Mesendoderm (in vitro differentiated cells): ENCODE measurements at regions not wholly inside any gene's neighbourhood (a gene's known extent, or its start where the extent isn't known, plus 50 kb on each side); places are given as distances from the start of the nearest gene placed in this dataset.
A peak's percentile ranks its signal among the peaks of the same experiment; 100 is the strongest.
"Not testable (repeated sequence)": the region's sequence is repeated elsewhere in the genome, so short reads cannot be mapped to it uniquely, and the experiment has no call there.

Source experiments
- DNase-seq: peaks from one replicate; pipeline ENCODE4 v3.0.0; 2013
- H2AK5ac ChIP-seq: 2 replicates; pipeline ENCODE4 v1.6.1; 2013; ENCODE audit warnings: low read length, inconsistent platforms
- H2BK120ac ChIP-seq: 2 replicates; pipeline ENCODE4 v1.6.1; 2013; ENCODE audit warnings: low read depth, mild to moderate bottlenecking, low read length, moderate library complexity, mixed read lengths
- H2BK15ac ChIP-seq: replicated peaks from 2 replicates; pipeline ENCODE4 v1.6.1; 2013; ENCODE audit warnings: low read depth, mild to moderate bottlenecking, moderate library complexity
- H2BK5ac ChIP-seq: 2 replicates; pipeline ENCODE4 v1.6.1; 2013; ENCODE audit warnings: low read length, inconsistent platforms
- H3K18ac ChIP-seq: 2 replicates; pipeline ENCODE4 v1.6.1; 2013; ENCODE audit warnings: mild to moderate bottlenecking, low read length, mixed read lengths
- H3K23ac ChIP-seq: one replicate; pipeline ENCODE4 v1.6.1; 2013; ENCODE audit warnings: low read length
- H3K27ac ChIP-seq: 2 replicates; pipeline ENCODE4 v1.5.1; 2013; ENCODE audit warnings: low read depth, mild to moderate bottlenecking, inconsistent platforms, low read length, moderate library complexity
- H3K27me3 ChIP-seq: 2 replicates; pipeline ENCODE4 v1.6.1; 2013; ENCODE audit warnings: low read length, control low read depth, mild to moderate bottlenecking, inconsistent platforms; ENCODE audit not compliant: insufficient read depth, poor library complexity
- H3K36me3 ChIP-seq: 2 replicates; pipeline ENCODE4 v1.6.1; 2013; ENCODE audit warnings: low read length, inconsistent platforms; ENCODE audit not compliant: control insufficient read depth, insufficient read depth
- H3K4ac ChIP-seq: one replicate; pipeline ENCODE4 v1.6.1; 2013; ENCODE audit warnings: low read depth, mild to moderate bottlenecking, low read length, moderate library complexity
- H3K4me1 ChIP-seq: 2 replicates; pipeline ENCODE4 v1.6.1; 2013; ENCODE audit warnings: low read depth, low read length, inconsistent platforms; ENCODE audit not compliant: control insufficient read depth
- H3K4me2 ChIP-seq: 2 replicates; pipeline ENCODE4 v1.6.1; 2013; ENCODE audit warnings: low read length
- H3K4me3 ChIP-seq: 2 replicates; pipeline ENCODE4 v1.5.1; 2013; ENCODE audit warnings: mild to moderate bottlenecking, low read length
- H3K56ac ChIP-seq: one replicate; pipeline ENCODE4 v1.6.1; 2013; ENCODE audit warnings: low read length
- H3K79me1 ChIP-seq: 2 replicates; pipeline ENCODE4 v1.6.1; 2013; ENCODE audit warnings: low read length, inconsistent platforms
- H3K79me2 ChIP-seq: 2 replicates; pipeline ENCODE4 v1.6.1; 2013; ENCODE audit warnings: mild to moderate bottlenecking, low read length; ENCODE audit not compliant: control insufficient read depth, insufficient read depth
- H3K9ac ChIP-seq: 2 replicates; pipeline ENCODE4 v1.6.1; 2013; ENCODE audit warnings: low read length, inconsistent platforms
- H4K5ac ChIP-seq: one replicate; pipeline ENCODE4 v1.6.1; 2013; ENCODE audit warnings: low read length
- H4K8ac ChIP-seq: one replicate; pipeline ENCODE4 v1.6.1; 2013; ENCODE audit warnings: low read depth, mild to moderate bottlenecking, control low read depth, low read length, moderate library complexity
- WGBS: extraction: QIAGEN DNeasy Blood & Tissue Kit; methylation state at CpG from one replicate; pipeline ENCODE4 v1.1.7; 2013; ENCODE audit warnings: low lambda C conversion rate, missing lambda C conversion rate; ENCODE audit not compliant: insufficient coverage; ENCODE audit errors: extremely low coverage; 5-methylcytosine and 5-hydroxymethylcytosine counted together

DNA sequence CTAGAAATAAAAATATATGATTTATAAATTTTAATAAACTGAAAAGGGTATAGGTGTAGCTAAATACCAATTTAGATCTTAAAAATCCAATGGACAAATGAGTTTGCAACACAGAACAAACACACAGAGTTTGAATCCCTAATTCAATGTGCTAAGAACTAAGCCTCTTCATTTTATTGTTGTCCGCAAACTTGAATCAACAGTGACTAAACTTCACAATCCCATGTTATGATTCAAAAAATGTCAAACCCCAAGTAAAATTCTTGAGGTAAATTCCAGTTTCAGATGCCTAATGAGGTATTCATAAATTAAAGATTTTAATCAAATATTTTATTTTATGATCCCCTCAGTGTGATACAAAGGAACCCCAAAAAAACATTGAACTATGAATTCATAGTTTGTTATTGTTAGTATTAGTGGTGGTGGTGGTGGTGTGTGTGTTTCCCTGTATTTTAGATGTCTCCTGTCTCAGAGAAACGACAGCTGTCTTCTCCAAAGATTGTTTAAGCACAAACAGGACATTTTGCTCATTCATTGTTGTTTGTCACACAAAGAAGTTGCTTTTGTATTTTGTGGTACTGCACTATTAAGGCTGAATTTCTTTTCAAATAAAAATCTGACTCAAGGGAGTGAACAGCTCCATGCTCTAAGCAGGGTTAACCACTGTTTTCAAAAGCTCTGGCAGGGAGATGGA, 259.8 kb downstream of the OSR1 start:
- no peak overlapping the region for H3K18ac ChIP-seq
- H3K27me3 ChIP-seq, result no peaks in the 10 kb centered on the region
- H3K9ac ChIP-seq, result no peak overlapping the region
- no peaks in the 10 kb centered on the region for H3K36me3 ChIP-seq
- H2AK5ac ChIP-seq, result no peak overlapping the region
- H3K23ac ChIP-seq, result no peak overlapping the region
- H3K4me3 ChIP-seq, result no peak overlapping the region
- no peak overlapping the region for H4K8ac ChIP-seq
- H3K56ac ChIP-seq, result no peak overlapping the region
- no peak for DNase-seq
- no peak overlapping the region for H4K5ac ChIP-seq
- H2BK15ac ChIP-seq, result no peak overlapping the region
- H3K79me1 ChIP-seq, result no peaks in the 10 kb centered on the region
- H3K4me2 ChIP-seq, result no peak overlapping the region
- H3K4me1 ChIP-seq, result no peaks in the 10 kb centered on the region
- H3K4ac ChIP-seq, result no peak overlapping the region
- no peak overlapping the region for H3K27ac ChIP-seq
- WGBS, result no CpG with 5 or more reads among the region's 2 CpGs
- H2BK5ac ChIP-seq, result no peak overlapping the region
- no peak overlapping the region for H2BK120ac ChIP-seq
- no peaks in the 10 kb centered on the region for H3K79me2 ChIP-seq

DNA sequence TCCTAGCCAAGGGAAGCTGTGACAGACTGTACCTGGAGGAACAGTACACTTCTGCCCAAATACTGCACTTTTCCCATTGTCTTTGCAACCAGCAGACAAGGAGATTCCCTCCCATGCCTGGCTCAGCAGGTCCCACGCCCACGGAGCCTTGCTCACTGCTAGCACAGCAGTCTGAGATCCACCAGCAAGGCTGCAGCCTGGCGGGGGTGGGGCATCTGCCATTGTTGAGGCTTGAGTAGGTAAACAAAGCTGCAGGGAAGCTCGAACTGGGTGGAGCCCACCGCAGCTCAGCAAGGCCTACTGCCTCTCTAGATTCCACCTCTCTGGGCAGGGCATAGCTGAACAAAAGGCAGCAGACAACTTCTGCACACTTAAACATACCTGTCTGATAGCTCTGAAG, 268.9 kb downstream of the OSR1 start:
- not testable (repeated sequence) for H3K4me2 ChIP-seq, H2BK15ac ChIP-seq, H3K79me1 ChIP-seq, H3K4ac ChIP-seq, H3K23ac ChIP-seq, H2BK120ac ChIP-seq, H4K8ac ChIP-seq, H2AK5ac ChIP-seq, H3K18ac ChIP-seq, H3K4me1 ChIP-seq, H3K36me3 ChIP-seq, H3K27me3 ChIP-seq, H4K5ac ChIP-seq, H3K27ac ChIP-seq, H3K79me2 ChIP-seq, H3K9ac ChIP-seq, H2BK5ac ChIP-seq, H3K4me3 ChIP-seq
- peak overlapping the region; percentile 34 for H3K56ac ChIP-seq
- peak; percentile 40 for DNase-seq
- WGBS, result no CpG with 5 or more reads among the region's 5 CpGs

DNA sequence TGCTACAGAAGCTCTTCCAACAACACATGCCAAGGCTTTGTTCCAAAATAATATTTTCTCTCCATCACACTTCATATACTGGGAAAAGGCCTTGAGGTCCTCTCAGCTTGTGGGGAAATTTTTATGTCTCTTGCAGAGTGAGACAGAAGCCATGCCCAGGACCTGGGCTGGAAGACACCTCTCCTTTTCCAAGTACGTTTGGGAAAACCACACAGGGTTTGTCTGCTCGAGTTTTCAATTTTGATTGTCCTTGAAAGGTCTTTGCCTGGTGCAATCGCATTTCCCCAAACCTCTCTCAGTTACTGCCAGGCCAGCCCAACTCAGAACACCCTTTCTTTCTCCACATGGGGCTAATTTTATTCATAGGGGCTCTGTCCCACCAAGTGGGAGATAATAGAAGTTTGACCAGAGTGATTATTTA, 272.2 kb downstream of the OSR1 start:
- H3K23ac ChIP-seq, result no peak overlapping the region
- peak overlapping the region; percentile 90 for H3K18ac ChIP-seq
- WGBS, result no CpG with 5 or more reads among the region's 3 CpGs
- peak overlapping the region; percentile 5 for H3K27ac ChIP-seq
- H3K56ac ChIP-seq, result peak overlapping the region; percentile 76
- H3K4ac ChIP-seq, result no peak overlapping the region
- peak; percentile 50 for DNase-seq
- no peak overlapping the region for H2AK5ac ChIP-seq
- no peak overlapping the region for H3K9ac ChIP-seq
- H2BK15ac ChIP-seq, result no peak overlapping the region
- H4K8ac ChIP-seq, result peak overlapping the region; percentile 13
- H3K27me3 ChIP-seq, result no peaks in the 10 kb centered on the region
- no peak overlapping the region for H2BK120ac ChIP-seq
- no peaks in the 10 kb centered on the region for H3K79me1 ChIP-seq
- no peak overlapping the region for H2BK5ac ChIP-seq
- no peaks in the 10 kb centered on the region for H3K36me3 ChIP-seq
- no peaks in the 10 kb centered on the region for H3K79me2 ChIP-seq
- H3K4me2 ChIP-seq, result no peak overlapping the region
- H4K5ac ChIP-seq, result no peak overlapping the region
- H3K4me3 ChIP-seq, result no peak overlapping the region
- H3K4me1 ChIP-seq, result no peaks in the 10 kb centered on the region

DNA sequence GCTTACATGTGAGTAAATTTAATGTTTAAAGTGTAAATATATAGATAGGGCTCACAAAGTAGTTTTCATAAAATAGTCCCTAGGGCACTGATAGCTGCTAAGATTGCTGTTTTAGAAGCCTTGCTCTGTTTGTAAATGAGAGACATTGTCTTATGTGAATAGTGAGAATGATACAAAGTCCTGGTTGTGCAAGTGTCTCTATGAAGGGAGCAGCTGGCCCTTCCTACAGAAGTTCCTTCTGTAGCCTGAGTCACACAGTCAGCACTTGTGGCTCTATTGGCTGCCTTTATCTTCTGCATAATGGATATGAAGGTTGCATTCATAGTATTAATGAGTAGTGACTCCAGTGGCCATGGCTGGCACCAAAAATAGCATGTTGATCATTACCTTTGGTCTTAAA, 279.7 kb downstream of the OSR1 start:
- no peak overlapping the region for H2BK5ac ChIP-seq
- H3K4me1 ChIP-seq, result no peaks in the 10 kb centered on the region
- no peak overlapping the region for H3K4me3 ChIP-seq
- no peak overlapping the region for H2BK15ac ChIP-seq
- H3K9ac ChIP-seq, result no peak overlapping the region
- no peaks in the 10 kb centered on the region for H3K79me2 ChIP-seq
- no peak overlapping the region for H3K27ac ChIP-seq
- H3K4me2 ChIP-seq, result no peak overlapping the region
- no peak overlapping the region for H2BK120ac ChIP-seq
- H3K56ac ChIP-seq, result no peak overlapping the region
- H3K18ac ChIP-seq, result no peak overlapping the region
- H3K4ac ChIP-seq, result no peak overlapping the region
- H3K27me3 ChIP-seq, result no peaks in the 10 kb centered on the region
- H3K23ac ChIP-seq, result no peak overlapping the region
- no peaks in the 10 kb centered on the region for H3K36me3 ChIP-seq
- H3K79me1 ChIP-seq, result no peaks in the 10 kb centered on the region
- DNase-seq, result no peak
- no peak overlapping the region for H4K5ac ChIP-seq
- H2AK5ac ChIP-seq, result no peak overlapping the region
- no peak overlapping the region for H4K8ac ChIP-seq

DNA sequence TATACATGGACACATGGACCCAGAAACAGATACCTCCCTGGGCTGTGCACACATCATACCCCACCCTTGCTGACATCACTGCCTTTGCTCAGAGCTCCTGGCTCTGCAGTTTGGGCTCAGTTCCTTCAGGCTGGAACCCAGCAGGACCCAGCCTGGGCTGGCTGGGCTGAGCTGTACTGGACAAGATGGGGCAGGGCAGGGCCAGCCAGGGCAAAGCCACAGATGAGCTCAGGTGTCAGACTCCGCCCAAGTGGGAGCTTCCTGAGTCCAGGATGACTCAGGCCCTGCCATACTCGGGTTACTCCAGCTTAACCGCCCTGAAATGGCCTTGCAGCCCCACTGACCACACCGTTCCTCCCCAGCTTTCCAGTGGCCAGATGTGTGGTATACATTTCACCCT, 284.9 kb downstream of the OSR1 start:
- H2BK5ac ChIP-seq, result no peak overlapping the region
- H3K36me3 ChIP-seq, result no peaks in the 10 kb centered on the region
- H3K27me3 ChIP-seq, result no peaks in the 10 kb centered on the region
- H3K23ac ChIP-seq, result no peak overlapping the region
- DNase-seq, result peak; percentile 63
- H3K4me2 ChIP-seq, result no peak overlapping the region
- no peak overlapping the region for H4K5ac ChIP-seq
- no peak overlapping the region for H3K9ac ChIP-seq
- H2AK5ac ChIP-seq, result no peak overlapping the region
- WGBS, result no CpG with 5 or more reads among the region's 4 CpGs
- no peak overlapping the region for H2BK15ac ChIP-seq
- no peaks in the 10 kb centered on the region for H3K4me1 ChIP-seq
- no peak overlapping the region for H3K27ac ChIP-seq
- H3K4ac ChIP-seq, result no peak overlapping the region
- no peak overlapping the region for H2BK120ac ChIP-seq
- no peaks in the 10 kb centered on the region for H3K79me2 ChIP-seq
- no peak overlapping the region for H3K4me3 ChIP-seq
- H3K18ac ChIP-seq, result no peak overlapping the region
- H4K8ac ChIP-seq, result no peak overlapping the region
- H3K79me1 ChIP-seq, result no peaks in the 10 kb centered on the region
- no peak overlapping the region for H3K56ac ChIP-seq

DNA sequence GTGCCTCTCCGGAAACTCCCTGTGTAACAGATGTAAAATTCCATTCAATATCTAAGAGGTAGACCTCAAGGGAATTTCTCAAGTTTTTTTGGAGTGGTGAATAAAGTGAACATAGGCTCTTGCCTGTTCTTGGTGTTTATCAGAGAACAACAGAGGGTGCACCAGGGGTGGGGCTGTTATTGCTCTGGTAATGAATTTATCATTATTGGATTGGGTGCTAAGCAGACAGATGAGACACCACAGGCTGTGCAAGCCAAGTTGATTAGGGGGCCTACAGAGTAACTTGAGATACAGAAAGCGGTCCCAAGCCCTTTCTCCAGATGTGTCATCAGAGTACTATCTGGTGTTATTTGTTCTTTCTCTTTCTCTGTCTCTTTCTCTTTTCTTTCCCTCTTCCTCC, 286.3 kb downstream of the OSR1 start:
- DNase-seq, result no peak
- no peak overlapping the region for H3K18ac ChIP-seq
- H2AK5ac ChIP-seq, result no peak overlapping the region
- H2BK15ac ChIP-seq, result no peak overlapping the region
- H3K4me1 ChIP-seq, result no peaks in the 10 kb centered on the region
- H3K4ac ChIP-seq, result no peak overlapping the region
- no peaks in the 10 kb centered on the region for H3K36me3 ChIP-seq
- H3K23ac ChIP-seq, result no peak overlapping the region
- no peak overlapping the region for H3K9ac ChIP-seq
- no peaks in the 10 kb centered on the region for H3K79me2 ChIP-seq
- H2BK5ac ChIP-seq, result no peak overlapping the region
- no peaks in the 10 kb centered on the region for H3K27me3 ChIP-seq
- WGBS, result no CpG with 5 or more reads among the region's 2 CpGs
- H3K4me3 ChIP-seq, result no peak overlapping the region
- H3K56ac ChIP-seq, result no peak overlapping the region
- H4K8ac ChIP-seq, result no peak overlapping the region
- H3K79me1 ChIP-seq, result no peaks in the 10 kb centered on the region
- H3K27ac ChIP-seq, result no peak overlapping the region
- no peak overlapping the region for H3K4me2 ChIP-seq
- H2BK120ac ChIP-seq, result no peak overlapping the region
- no peak overlapping the region for H4K5ac ChIP-seq
